ENCODE measurements at regions not wholly inside any gene's neighbourhood (a gene's known extent, or its start where the extent isn't known, plus 50 kb on each side); places are given as distances from the start of the nearest gene placed in this dataset.

DNA sequence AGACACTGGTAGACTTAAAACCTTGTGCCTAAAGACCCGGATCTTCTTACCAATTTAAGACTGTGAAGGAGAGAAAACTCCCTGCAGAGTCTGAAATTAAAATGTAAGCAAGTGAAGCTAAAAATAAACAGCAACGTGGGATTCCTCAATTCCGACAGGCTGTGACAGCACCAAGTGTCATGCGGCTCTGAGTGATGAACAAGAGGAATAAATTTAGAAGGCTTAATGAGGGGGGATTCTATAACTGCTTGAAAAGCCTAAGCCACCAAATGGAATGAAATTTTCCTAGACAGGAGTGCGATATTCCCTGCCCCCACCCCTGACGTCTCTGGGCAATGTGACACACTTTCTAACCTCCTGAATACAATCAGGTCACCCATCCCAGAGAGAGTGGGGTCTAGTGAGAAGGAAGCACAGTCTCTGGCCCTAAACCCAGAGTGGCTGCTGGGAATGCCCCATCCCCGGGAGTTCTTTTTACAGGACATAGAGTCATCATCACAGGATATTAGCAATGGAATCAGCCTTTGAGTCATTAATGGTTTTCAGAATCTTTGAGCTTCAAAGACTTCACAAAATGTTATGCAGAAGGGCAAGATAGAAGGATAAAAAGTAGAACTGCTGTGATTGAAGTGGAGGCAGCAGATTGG is 114.3 kb downstream of the EDEM1 start:
- TF ChIP-seq, protein P1, sequence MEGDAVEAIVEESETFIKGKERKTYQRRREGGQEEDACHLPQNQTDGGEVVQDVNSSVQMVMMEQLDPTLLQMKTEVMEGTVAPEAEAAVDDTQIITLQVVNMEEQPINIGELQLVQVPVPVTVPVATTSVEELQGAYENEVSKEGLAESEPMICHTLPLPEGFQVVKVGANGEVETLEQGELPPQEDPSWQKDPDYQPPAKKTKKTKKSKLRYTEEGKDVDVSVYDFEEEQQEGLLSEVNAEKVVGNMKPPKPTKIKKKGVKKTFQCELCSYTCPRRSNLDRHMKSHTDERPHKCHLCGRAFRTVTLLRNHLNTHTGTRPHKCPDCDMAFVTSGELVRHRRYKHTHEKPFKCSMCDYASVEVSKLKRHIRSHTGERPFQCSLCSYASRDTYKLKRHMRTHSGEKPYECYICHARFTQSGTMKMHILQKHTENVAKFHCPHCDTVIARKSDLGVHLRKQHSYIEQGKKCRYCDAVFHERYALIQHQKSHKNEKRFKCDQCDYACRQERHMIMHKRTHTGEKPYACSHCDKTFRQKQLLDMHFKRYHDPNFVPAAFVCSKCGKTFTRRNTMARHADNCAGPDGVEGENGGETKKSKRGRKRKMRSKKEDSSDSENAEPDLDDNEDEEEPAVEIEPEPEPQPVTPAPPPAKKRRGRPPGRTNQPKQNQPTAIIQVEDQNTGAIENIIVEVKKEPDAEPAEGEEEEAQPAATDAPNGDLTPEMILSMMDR (IDR thresholded peaks at IDR 0.05; ENCODE audit: extremely low read depth in 1 of 2, insufficient read depth in 1 of 2, low read depth in 1 of 2, low read length in 2 of 2): no peak
- TF ChIP-seq, protein P2, sequence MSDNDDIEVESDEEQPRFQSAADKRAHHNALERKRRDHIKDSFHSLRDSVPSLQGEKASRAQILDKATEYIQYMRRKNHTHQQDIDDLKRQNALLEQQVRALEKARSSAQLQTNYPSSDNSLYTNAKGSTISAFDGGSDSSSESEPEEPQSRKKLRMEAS (IDR thresholded peaks at IDR 0.05; ENCODE audit: insufficient read depth, insufficient read length): no peak
- TF ChIP-seq FOS (IDR thresholded peaks at IDR 0.05; ENCODE audit: borderline replicate concordance, insufficient read depth, low read length) (no peak), POLR2A (IDR thresholded peaks at IDR 0.05; ENCODE audit: low read depth, low read length) (no peak), EZH2 (IDR thresholded peaks at IDR 0.05; ENCODE audit: borderline replicate concordance, low read depth, low read length, severe bottlenecking) (no peak)

Measured in endothelial cell of umbilical vein (primary cell).